Activated CD4-positive, alpha-beta memory T cell treated with anti-CD3 and anti-CD28 coated beads for 36 hours (primary cell): ENCODE measurements at regions not wholly inside any gene's neighbourhood (a gene's known extent, or its start where the extent isn't known, plus 50 kb on each side); places are given as distances from the start of the nearest gene placed in this dataset.
"Not testable (repeated sequence)": the region's sequence is repeated elsewhere in the genome, so short reads cannot be mapped to it uniquely, and the experiment has no call there.

Experiments
- CTCF ChIA-PET: fragments of 350-600 bp; sonication (Branson Sonifier 250); formaldehyde crosslinking; loops from one replicate; lab custom pipeline; 2021; ENCODE audit warnings: antibody characterized with exemption, inconsistent platforms; lab: Charles Lee
- POLR2A ChIA-PET: fragments of 350-600 bp; sonication (Branson Sonifier 250); formaldehyde crosslinking; loops from one replicate; lab custom pipeline; 2021; ENCODE audit warnings: antibody characterized with exemption; lab: Charles Lee
- DNase-seq: peaks from one replicate; pipeline ENCODE4 v3.0.0-alpha.2; 2020
- H3K27ac Mint-ChIP-seq: one replicate; pipeline ENCODE4 v1.8.0; 2021; ENCODE audit warnings: mixed read lengths
- H3K27me3 Mint-ChIP-seq: one replicate; pipeline ENCODE4 v1.8.0; 2021; ENCODE audit warnings: mixed read lengths
- H3K36me3 Mint-ChIP-seq: one replicate; pipeline ENCODE4 v1.8.0; 2021; ENCODE audit warnings: mixed read lengths
- H3K4me1 Mint-ChIP-seq: one replicate; pipeline ENCODE4 v1.8.0; 2021; ENCODE audit warnings: low read depth, mixed read lengths
- H3K4me3 Mint-ChIP-seq: one replicate; pipeline ENCODE4 v1.8.0; 2021; ENCODE audit warnings: mild to moderate bottlenecking, mixed read lengths
- H3K9me3 Mint-ChIP-seq: one replicate; pipeline ENCODE4 v1.8.0; 2021; ENCODE audit warnings: mixed read lengths
- intact Hi-C: fragments of 100-400 bp; cut with micrococcal nuclease; formaldehyde crosslinking; loops from one replicate; pipeline ENCODE4 v1.15.1; 2023

GRCh38 chr12:46981622-46982021 is 97.8 kb upstream of the PCED1B start:
- DNase-seq, result no peak
- H3K36me3 Mint-ChIP-seq, result no peaks in the 10 kb centered on the region
- peaks cover 11% of the 10 kb centered on the region for H3K27me3 Mint-ChIP-seq
- H3K4me1 Mint-ChIP-seq, result peaks cover 8% of the 10 kb centered on the region
- intact Hi-C loops, result loop anchor here (5.0 kb wide), 1 partner anchor 304 kb away; no protein-coding TSS in a partner anchor
- ChIA-PET CTCF (interaction anchor here (0.6 kb wide), 1 partner anchor 50 kb away, joined by 3 read pairs; no protein-coding TSS in a partner anchor), POLR2A (no interaction called here)
- no peak overlapping the region for H3K27ac Mint-ChIP-seq
- no peaks in the 10 kb centered on the region for H3K9me3 Mint-ChIP-seq
- H3K4me3 Mint-ChIP-seq, result no peak overlapping the region

GRCh38 chr12:46982629-46983392 is 96.6 kb upstream of the PCED1B start:
- Mint-ChIP-seq H3K36me3 (no peaks in the 10 kb centered on the region), H3K27me3 (peaks cover 11% of the 10 kb centered on the region), H3K4me1 (peaks cover 8% of the 10 kb centered on the region), H3K27ac (no peak overlapping the region), H3K4me3 (no peak overlapping the region), H3K9me3 (no peaks in the 10 kb centered on the region)
- ChIA-PET POLR2A (no interaction called here), CTCF (interaction anchor here (1.4 to 4.2 kb wide), 5 partner anchors 15 to 858 kb away, joined by 3 to 22 read pairs (median 9); no protein-coding TSS in a partner anchor)
- intact Hi-C loops, result loop anchor here (5.0 kb wide), 1 partner anchor 306 kb away; no protein-coding TSS in a partner anchor
- no peak for DNase-seq

- Mint-ChIP-seq H3K9me3 (no peaks in the 10 kb centered on the region), H3K36me3 (no peaks in the 10 kb centered on the region), H3K4me1 (peaks cover 8% of the 10 kb centered on the region), H3K4me3 (no peak overlapping the region), H3K27ac (no peak overlapping the region), H3K27me3 (peaks cover 16% of the 10 kb centered on the region)
- ChIA-PET CTCF (interaction anchor here (0.6 to 4.2 kb wide), 12 partner anchors 14 to 858 kb away, joined by 3 to 22 read pairs (median 3); no protein-coding TSS in a partner anchor), POLR2A (no interaction called here)
- intact Hi-C loops, result loop anchor here (5.0 kb wide), 1 partner anchor 306 kb away; no protein-coding TSS in a partner anchor
- DNase-seq, result no peak
Measured at GRCh38 chr12:46983393-46983793, 96.0 kb upstream of the PCED1B start.

GRCh38 chr12:46983959-46984841 is 95.2 kb upstream of the PCED1B start:
- POLR2A ChIA-PET, result no interaction called here

GRCh38 chr12:46985816-46986215 is 93.6 kb upstream of the PCED1B start:
- H3K4me1 Mint-ChIP-seq, result peaks cover 8% of the 10 kb centered on the region
- H3K4me3 Mint-ChIP-seq, result no peak overlapping the region
- intact Hi-C loops, result no loop called here
- no peak overlapping the region for H3K27ac Mint-ChIP-seq
- DNase-seq, result no peak
- H3K27me3 Mint-ChIP-seq, result peaks cover 16% of the 10 kb centered on the region
- ChIA-PET POLR2A (no interaction called here), CTCF (interaction anchor here (0.6 to 4.2 kb wide), 4 partner anchors 35 to 914 kb away, joined by 3 to 22 read pairs (median 12); no protein-coding TSS in a partner anchor)
- peaks cover 2% of the 10 kb centered on the region for H3K36me3 Mint-ChIP-seq
- H3K9me3 Mint-ChIP-seq, result peaks cover 6% of the 10 kb centered on the region

More at GRCh38 chr12:46983959-46984841, 95.2 kb upstream of the PCED1B start:
- Mint-ChIP-seq H3K4me3 (no peak overlapping the region), H3K27me3 (peaks cover 16% of the 10 kb centered on the region), H3K4me1 (peaks cover 8% of the 10 kb centered on the region), H3K9me3 (no peaks in the 10 kb centered on the region), H3K36me3 (no peaks in the 10 kb centered on the region), H3K27ac (no peak overlapping the region)
- CTCF ChIA-PET, result interaction anchor here (0.6 to 4.2 kb wide), 15 partner anchors 14 to 912 kb away, joined by 3 to 22 read pairs (median 3); no protein-coding TSS in a partner anchor
- DNase-seq, result peak; percentile 40
- intact Hi-C loops, result loop anchor here (5.0 kb wide), 1 partner anchor 307 kb away; no protein-coding TSS in a partner anchor

GRCh38 chr12:46988122-46988521 is 91.3 kb upstream of the PCED1B start:
- POLR2A ChIA-PET, intact Hi-C loops, H3K4me3 Mint-ChIP-seq, H3K27ac Mint-ChIP-seq, CTCF ChIA-PET, H3K9me3 Mint-ChIP-seq, H3K36me3 Mint-ChIP-seq, H3K4me1 Mint-ChIP-seq, DNase-seq: not testable (repeated sequence)
- peaks cover 16% of the 10 kb centered on the region for H3K27me3 Mint-ChIP-seq

- peaks cover 9% of the 10 kb centered on the region for H3K9me3 Mint-ChIP-seq
- CTCF ChIA-PET, result no interaction called here
Measured at GRCh38 chr12:46990211-46990610, 89.2 kb upstream of the PCED1B start.

GRCh38 chr12:46992051-46992450 is 87.4 kb upstream of the PCED1B start:
- POLR2A ChIA-PET, H3K4me1 Mint-ChIP-seq, intact Hi-C loops, H3K4me3 Mint-ChIP-seq, H3K27ac Mint-ChIP-seq, CTCF ChIA-PET, H3K36me3 Mint-ChIP-seq, H3K27me3 Mint-ChIP-seq, DNase-seq: not testable (repeated sequence)
- H3K9me3 Mint-ChIP-seq, result peaks cover 11% of the 10 kb centered on the region

More at GRCh38 chr12:46990211-46990610, 89.2 kb upstream of the PCED1B start:
- H3K27ac Mint-ChIP-seq, result no peak overlapping the region
- peaks cover 3% of the 10 kb centered on the region for H3K36me3 Mint-ChIP-seq
- intact Hi-C loops, result no loop called here
- DNase-seq, result no peak
- no peaks in the 10 kb centered on the region for H3K4me1 Mint-ChIP-seq
- H3K27me3 Mint-ChIP-seq, result peaks cover 8% of the 10 kb centered on the region
- POLR2A ChIA-PET, result no interaction called here
- no peak overlapping the region for H3K4me3 Mint-ChIP-seq

GRCh38 chr12:46998811-46999368 is 80.5 kb upstream of the PCED1B start:
- CTCF ChIA-PET, result interaction anchor here (1.6 kb wide), 1 partner anchor 22 kb away, joined by 5 read pairs; no protein-coding TSS in a partner anchor
- H3K36me3 Mint-ChIP-seq, result no peaks in the 10 kb centered on the region

GRCh38 chr12:47004634-47005033 is 74.8 kb upstream of the PCED1B start:
- Mint-ChIP-seq H3K4me3 (no peak overlapping the region), H3K9me3 (no peaks in the 10 kb centered on the region), H3K27ac (no peak overlapping the region), H3K4me1 (no peaks in the 10 kb centered on the region), H3K27me3 (peaks cover 16% of the 10 kb centered on the region), H3K36me3 (no peaks in the 10 kb centered on the region)
- ChIA-PET CTCF (interaction anchor here (0.6 kb wide), 1 partner anchor 144 kb away, joined by 3 read pairs; no protein-coding TSS in a partner anchor), POLR2A (no interaction called here)
- intact Hi-C loops, result no loop called here
- no peak for DNase-seq

More at GRCh38 chr12:46998811-46999368, 80.5 kb upstream of the PCED1B start:
- Mint-ChIP-seq H3K9me3 (peaks cover 2% of the 10 kb centered on the region), H3K27me3 (peaks cover 6% of the 10 kb centered on the region), H3K27ac (no peak overlapping the region), H3K4me3 (no peak overlapping the region), H3K4me1 (no peaks in the 10 kb centered on the region)
- no peak for DNase-seq
- POLR2A ChIA-PET, result interaction anchor here (0.6 kb wide), 1 partner anchor 405 kb away, joined by 3 read pairs; no protein-coding TSS in a partner anchor
- intact Hi-C loops, result no loop called here

GRCh38 chr12:47007048-47007447 is 72.4 kb upstream of the PCED1B start:
- H3K4me1 Mint-ChIP-seq, result no peaks in the 10 kb centered on the region
- peaks cover 15% of the 10 kb centered on the region for H3K27me3 Mint-ChIP-seq
- no peaks in the 10 kb centered on the region for H3K9me3 Mint-ChIP-seq
- H3K27ac Mint-ChIP-seq, result no peak overlapping the region
- DNase-seq, result no peak
- ChIA-PET POLR2A (no interaction called here), CTCF (interaction anchor here (0.7 kb wide), 1 partner anchor 15 kb away, joined by 3 read pairs; no protein-coding TSS in a partner anchor)
- intact Hi-C loops, result no loop called here
- H3K36me3 Mint-ChIP-seq, result no peaks in the 10 kb centered on the region
- H3K4me3 Mint-ChIP-seq, result no peak overlapping the region
